HG02884 (cell line): ENCODE measurements at regions not wholly inside any gene's neighbourhood (a gene's known extent, or its start where the extent isn't known, plus 50 kb on each side); places are given as distances from the start of the nearest gene placed in this dataset.

Experiments
- ATAC-seq: cut with Tn5 transposase; IDR thresholded peaks from one replicate; pipeline ENCODE4 v1.9.1; 2021; ENCODE audit warnings: mild to moderate bottlenecking, moderate library complexity; ENCODE audit not compliant: unreplicated experiment

DNA sequence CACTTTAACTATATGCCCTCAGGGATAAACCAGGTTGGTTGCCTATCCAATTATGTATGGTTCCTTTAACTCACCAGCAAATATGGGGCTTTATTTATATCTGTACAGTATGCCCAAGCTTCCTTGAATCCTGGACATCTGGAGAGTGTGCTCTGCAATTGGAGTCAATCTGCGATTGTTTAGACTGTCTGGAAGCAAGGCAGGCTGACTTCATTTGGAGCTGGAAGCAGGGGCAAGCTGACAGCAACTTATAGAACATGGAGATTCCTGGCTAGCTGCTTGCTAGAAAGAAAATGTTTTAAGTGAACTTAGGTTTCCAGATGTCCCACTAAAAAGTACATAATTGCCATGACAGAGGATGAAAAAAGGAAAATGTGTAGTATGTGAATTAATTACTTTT, 63.7 kb upstream of the TPRG1 start:
- ATAC-seq: no peak

DNA sequence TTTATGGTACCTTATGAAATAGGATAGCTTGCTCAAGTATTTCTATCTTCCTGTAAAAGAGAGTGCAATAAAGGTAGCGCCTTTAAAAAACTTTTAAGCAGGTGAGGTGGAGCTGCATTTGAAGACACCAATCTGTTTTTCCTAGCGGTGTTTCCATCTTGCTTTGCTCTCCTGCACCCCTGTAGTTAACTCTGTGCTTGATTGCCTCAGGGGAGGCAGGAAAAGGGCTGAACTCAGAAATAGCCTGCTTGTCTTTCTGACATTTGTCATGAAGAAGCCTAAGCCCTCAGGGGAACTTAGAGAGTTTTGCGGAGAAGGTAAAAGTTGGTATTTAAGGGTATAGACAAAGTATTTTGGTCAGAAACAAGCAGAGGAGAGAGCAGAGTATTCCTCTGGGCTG, 63.0 kb upstream of the TPRG1 start:
- no peak for ATAC-seq

DNA sequence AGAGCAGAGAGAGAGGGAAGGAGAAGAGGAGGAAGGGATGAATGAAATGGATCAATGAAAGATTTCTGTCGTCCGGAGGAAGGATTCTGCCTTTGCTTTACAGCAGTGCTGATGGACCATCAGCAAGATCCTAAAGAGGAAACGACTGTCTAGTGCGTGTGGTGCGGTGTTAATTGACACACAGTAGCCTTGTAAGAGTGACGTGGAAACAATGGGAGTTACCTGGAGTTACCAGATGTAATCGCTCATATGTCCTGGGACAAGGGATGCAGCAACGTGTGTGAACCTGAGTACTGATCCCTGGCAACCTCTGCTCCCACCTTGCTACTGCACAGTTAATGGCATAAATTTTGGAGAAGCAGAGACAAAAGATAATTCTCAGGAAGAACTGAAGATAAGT, 62.6 kb upstream of the TPRG1 start:
- ATAC-seq: no peak

DNA sequence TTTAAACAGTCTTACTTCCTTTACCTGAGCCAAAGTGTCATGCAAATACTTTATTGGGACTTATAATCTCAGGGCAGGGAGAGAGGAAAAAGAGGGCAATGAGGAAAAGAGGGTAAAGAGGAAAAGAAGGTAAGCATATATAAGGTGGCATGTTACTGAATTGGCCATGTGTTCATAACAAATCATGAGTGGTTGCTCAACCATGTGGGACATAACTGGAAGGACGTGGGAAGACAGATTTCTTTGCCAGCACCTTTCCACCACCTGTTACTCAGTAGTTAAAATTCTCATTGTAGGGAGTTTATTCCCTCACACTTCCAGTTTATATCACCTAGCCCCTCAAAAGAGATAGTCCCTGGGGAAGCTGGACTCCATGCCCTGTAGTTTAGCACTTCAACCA, 54.7 kb upstream of the TPRG1 start:
- no peak for ATAC-seq

DNA sequence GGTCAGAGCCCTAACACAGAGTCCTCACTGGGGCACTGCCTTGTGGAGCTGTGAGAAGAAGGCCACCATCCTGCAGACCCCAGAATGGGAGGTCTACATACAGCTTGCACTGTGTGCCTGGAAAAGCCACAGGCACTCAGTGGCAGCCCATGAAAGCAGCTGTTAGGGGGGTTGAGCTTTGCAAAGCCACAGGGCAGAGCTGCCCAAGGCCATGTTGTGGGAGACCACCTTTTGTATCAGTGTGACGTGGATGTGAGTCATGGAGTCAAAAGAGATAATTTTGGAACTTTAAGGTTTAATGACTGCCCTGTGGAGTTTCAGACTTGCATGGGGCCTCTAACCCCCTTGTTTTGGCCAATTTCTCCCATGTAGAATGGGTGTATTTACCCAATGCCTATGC, 52.9 kb upstream of the TPRG1 start:
- ATAC-seq: no peak

DNA sequence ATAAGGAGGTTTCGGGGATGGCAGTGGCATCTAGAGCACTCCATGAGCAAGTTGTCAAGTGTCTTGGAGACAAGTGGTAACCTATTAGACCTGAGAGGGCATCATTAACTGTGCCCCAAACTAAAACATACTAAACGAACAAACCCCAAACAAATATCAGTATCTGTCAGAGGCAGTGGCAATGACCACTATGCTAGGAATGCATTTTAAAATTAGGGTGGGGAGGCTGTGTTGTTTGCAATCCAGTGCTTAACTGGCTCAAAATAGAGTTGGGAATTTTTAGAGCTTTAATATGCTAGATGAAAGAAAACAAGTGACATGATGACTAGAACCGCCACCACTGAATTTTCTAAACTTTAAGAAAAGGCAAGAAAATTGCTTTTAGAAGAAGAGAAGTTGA, 51.8 kb upstream of the TPRG1 start:
- ATAC-seq: no peak

DNA sequence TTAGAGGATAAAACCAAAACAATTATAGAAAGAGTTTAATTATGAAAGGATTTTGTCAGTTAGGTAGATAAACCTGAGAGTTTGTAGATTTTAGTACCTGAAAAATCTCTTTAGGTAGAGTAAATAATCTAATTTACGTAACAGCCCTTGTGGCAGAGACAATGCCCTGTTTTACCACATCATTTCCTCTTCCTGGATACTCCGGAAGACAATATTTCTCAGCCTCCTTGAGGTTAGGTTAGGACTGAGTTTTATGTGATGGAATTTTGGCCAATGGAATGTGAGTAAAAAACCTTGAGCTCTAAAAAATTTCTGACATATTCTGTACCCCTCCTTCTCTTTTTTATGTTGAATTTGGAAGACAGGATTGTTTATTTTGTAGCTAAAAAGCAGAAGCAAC, 50.7 kb upstream of the TPRG1 start:
- ATAC-seq: no peak
